ENCODE measurements at regions not wholly inside any gene's neighbourhood (a gene's known extent, or its start where the extent isn't known, plus 50 kb on each side); places are given as distances from the start of the nearest gene placed in this dataset.

DNA sequence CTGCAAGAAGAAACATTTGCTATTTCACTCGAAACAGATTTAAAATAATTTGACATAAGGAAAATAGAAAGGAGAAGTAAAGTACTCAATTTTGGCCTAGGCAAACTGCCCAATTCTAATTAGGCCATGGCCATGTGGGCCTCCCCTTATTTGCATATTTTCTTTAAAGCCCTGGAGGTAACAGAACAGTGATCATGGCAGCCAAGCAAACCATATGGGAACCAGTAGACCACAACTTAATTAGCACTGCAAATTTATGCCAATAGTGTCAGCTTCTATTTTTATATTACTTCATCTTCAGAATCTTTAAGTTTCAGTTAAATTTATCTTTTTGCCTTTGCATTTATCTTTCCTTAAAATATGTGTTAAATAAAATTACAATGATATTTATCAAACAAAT lies 63.3 kb upstream of the THSD7A start:
- peak; percentile 9 for DNase-seq

DNA sequence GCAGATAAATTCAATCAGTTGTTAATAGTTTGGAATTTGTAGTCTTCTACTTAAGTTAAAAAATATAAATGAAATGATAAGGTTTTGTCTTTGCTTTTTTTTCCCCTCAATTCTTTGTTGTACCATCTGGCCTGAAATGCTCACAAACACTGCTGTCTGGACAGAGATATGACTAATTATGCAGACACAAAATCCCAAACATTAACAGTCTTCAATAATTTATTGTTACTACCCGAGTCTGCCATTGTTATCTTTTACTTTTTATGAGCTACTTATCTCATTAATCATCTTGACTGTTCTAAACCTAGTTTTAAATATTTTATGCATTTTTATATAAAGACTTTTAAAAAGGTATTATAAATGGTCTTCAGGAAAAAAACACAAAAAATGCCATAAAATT lies 64.7 kb upstream of the THSD7A start:
- no peak for DNase-seq

DNA sequence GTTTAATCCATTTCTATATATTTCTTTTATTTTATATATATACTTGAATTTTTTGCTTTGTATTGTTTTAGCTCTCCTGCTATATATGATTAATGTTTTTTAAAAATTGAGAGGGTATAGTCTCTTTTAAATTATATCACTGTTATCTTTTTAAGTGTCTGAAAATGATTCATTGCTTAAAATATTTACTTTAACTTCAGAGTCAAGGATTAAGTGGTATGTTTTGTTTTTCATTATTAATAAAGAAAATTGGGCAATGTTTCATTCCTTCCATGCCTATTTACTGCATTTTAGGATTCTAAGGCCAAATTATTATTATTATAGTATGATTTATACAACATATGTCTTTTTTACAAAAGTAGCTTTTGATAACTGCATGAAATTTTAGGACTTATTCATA lies 67.2 kb upstream of the THSD7A start:
- DNase-seq, result no peak

DNA sequence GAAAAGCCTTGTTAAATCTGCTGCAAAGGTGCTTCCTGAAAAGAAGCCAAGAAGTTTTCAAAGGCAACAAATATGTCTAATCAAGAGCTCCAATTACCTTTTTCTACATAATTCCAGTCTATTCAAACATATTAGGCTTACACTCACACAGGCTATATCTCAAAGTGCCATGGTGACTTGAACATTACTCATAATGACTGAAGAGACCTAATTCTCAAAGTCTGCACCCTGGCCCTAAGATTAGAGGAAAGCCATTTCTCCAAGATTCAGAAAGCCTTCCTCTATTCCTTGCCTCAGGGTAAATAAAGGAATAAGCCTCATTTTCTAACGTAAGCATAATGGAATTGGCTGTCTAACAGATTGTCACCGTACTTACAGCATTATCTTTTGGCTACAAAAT lies 78.3 kb upstream of the THSD7A start:
- DNase-seq, result no peak

DNA sequence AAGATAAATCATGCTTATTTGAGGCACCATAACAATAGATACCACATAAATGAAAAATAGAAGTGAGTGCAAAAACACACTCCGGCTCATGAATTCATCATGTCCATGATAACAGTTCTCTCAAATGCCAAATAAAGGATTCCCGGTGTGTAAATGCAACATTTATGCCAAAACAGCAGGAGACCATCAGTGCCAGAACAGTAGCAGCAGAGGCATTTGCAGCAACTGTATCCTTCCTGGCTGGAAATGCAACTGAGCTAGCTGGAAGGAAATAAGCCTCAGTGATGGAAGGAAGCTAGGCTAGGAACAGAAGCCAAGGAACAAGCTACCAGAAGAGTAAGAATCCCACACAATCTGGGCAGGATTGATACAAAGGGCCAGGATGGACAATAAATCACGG lies 79.9 kb upstream of the THSD7A start:
- no peak for DNase-seq

DNA sequence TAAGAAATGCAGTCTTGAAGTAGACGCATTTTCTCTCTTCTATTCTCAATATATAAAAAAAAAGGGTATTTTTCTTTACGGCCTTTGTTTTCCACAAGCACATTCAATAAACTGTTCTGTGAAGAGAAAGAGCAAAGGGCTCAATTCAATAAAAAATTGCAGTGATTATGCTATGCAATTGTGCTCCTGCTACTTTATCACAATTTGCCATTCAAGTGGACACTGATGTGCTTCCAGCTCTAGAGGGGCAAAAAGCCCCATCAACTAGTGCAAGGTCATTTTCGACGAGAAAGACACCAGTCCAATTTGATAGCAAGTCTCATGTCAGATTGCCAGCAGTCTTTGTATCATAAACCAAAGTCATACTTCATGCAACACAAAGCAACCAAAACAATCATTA lies 82.6 kb upstream of the THSD7A start:
- no peak for DNase-seq

DNA sequence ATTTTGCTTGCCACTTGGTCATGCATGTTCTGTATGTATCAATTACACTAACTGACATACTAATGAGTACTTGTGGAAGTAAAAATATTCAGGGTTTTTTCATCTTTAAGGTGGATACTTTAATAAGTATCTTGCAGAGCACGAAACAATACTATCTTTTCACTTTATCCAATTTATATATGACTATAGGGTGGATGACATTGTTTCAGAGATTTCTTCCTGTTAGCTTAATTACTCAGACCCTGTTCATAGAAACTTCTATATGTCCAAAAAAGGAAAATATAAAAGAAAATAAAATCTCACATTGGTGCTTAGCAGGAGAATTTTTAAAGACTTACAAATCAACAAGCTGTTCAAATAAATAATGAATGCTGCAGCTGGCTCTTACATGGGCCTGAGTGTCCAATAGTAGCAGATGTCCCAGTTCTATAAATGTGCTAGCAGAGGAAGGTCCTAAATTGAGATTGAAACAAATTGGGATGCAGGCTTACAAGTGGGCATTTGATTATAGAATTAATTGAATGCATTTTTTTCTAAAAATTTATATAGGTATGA lies 91.5 kb upstream of the THSD7A start:
- no peak for DNase-seq

DNA sequence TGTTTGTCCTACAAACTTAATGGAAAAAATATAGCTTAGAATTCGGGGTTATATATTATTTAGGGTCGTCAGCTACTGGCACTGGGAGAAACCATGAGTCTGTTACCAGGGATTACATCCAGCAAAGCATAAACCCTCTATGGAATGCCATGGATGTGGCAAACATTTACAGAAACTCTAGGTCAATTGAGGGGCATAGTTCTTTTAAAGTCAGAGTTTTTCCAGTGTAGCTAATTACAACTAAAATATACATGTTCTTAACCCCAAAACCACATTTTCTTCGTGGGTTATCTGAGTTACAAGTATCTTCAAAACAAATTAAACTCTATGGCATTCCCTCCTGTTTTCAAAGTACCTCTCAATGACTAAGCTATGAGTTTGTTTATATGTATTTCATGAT lies 99.3 kb upstream of the THSD7A start:
- DNase-seq, result no peak

DNA sequence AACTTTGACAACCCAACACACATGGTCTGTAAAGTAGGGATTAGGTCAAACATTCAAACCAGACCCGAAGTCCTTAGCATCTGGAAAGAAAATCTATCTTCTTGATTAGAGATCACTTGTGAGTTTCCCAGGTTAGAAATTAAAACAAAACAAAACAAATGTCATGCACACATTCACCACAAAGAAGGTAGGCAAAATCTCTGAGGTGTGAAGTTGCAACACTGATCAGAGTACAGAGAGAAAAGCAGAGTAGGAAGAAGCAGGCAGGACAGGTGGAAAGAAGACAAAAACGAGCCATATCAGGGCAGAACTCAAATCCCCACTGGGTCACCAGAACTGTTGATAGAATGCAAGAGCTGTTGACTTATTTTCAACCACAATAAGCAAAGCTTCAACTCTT lies 102.8 kb upstream of the THSD7A start:
- no peak for DNase-seq

DNA sequence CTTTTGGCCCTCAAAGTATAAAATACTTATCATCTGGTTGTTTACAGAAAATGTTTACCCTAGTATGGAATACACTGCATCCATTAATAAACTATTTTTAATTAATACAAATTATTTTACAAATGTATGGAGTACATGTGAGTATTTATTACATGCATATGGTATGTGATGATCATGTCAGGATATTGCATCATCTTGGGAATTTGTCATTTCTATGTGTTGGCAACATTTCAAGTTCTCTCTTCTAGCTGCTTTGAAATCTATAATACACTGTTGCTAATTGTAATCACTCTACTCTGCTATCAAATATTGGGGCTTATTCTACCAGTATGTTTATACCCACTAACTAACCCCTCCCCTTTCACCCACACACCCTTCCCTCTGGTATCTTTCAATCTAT lies 103.9 kb upstream of the THSD7A start:
- no peak for DNase-seq

DNA sequence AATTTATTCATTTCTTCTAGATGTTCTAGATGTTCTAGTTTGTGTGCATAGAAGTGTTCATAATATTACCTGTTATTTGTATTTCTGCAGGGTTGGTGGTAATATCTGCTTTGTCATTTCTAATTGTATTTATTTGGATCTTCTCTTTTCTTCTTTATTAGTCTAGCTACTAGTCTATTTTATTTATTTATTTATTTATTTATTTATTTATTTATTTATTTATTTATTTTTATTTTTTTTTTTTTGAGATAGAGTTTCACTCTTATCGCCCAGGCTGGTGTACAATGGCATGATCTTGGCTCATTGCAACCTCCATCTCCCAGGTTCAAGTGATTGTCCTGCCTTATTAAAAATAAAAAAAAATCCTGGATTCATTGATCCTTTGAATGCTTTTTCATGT lies 114.8 kb upstream of the THSD7A start:
- DNase-seq, result no peak

DNA sequence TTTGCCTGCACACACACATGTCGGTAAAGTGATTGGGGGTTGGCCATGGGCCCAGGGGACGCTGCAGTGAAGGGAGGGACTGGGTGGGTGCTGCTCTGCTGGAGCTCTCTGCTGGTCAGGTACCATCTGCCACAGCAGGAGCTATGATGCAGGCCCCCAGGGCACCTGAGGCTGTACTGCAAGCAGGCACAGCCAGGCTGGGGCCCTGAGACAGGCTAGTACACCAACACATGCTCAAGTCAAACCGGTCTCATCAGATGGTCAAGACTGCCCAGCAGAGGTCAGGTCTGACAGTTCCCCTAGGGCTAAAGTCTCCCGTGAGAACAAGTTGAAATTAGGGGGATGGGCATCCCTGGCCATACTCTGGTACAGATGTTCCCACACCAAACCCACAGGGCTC lies 118.3 kb upstream of the THSD7A start:
- no peak for DNase-seq

DNA sequence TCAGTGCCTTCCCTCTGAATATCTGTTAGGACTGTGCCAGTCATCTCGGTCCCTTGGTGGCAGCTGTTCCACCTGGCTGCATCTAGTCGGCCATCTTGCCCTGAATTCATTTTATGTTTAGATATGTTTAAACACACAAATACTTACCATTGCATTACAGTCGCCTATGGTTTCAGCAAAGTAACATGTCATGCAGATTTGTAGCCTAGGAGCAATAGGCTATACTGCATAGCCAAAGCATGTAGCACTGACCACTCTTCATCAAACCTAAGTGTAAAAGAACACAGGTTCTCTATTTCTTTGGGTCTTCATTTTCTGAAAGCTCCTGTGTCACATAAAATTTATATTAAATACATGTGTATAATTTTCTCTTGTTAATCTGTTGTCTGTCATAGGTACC lies 118.9 kb upstream of the THSD7A start:
- DNase-seq, result no peak

DNA sequence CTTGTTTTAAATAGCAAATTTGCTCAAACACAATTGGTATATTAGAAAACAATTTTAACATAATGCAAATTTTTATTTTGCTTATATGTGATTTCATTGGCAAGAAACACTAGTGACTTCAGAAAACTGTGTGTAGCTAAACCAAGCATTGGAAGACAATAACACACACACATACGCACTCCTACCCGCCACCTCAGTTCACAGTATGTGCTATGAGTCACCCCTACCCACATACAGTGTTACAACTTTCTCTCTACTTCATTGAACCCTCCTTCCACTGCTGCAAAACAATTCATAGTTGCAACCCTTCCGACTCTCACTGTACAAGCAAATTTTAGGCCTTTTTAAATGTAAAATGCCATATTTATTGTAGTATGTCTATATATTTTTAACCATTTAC lies 119.9 kb upstream of the THSD7A start:
- no peak for DNase-seq

DNA sequence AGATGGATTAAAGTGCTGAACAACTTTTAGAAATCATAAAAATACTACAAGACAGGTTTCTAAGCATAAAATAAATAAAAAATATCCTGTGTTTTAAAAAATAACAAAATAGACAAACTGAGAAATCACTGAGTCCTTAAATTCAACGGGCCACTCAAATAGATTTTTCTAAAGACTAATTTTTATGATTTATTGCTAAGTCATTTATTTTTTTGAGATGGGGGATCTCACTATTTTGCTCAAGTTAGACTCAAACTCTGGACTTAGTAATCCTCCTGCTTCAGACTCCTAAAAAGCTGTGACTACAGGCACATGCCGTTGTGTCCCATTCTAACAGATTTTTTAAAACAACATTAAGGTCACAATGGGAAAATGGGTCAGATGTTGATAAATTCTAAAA lies 121.0 kb upstream of the THSD7A start:
- DNase-seq, result no peak

DNA sequence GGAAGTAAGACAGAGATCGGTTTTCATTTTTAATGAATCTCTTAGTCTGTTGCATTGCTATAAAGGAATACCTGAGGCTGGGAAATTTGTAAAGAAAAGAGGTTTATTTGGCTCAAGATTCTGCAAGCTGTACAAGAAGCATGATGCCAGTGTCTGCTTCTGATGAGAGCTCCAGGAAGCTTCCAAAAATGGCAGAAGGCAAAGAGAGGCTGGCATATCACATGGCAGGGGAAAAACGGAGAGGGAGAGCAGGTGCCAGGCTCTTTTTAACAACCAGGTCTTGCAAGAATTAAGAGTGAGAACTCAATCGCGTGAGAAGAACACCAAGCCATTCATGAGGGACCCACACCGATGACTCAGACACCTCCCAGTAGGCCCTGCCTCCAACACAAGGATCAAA lies 125.0 kb upstream of the THSD7A start:
- no peak for DNase-seq

DNA sequence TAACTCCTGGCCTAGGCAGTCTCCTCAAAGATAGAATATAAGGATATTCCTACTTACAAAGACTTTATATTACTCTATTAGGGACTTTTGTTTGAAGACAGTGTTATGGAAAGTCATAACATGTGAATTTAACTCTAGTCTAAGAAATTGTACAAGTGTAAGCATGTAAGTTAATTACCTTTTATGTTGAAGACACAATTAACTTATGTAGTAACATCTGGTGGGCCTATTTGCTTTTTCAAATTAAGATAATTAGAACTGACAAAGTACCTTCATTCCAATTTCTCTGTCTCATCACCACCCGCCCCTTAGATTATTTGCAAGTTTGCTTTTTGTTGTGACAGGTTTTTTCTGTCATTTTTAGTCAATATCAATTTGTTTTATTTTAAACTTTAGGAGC lies 126.0 kb upstream of the THSD7A start:
- no peak for DNase-seq

DNA sequence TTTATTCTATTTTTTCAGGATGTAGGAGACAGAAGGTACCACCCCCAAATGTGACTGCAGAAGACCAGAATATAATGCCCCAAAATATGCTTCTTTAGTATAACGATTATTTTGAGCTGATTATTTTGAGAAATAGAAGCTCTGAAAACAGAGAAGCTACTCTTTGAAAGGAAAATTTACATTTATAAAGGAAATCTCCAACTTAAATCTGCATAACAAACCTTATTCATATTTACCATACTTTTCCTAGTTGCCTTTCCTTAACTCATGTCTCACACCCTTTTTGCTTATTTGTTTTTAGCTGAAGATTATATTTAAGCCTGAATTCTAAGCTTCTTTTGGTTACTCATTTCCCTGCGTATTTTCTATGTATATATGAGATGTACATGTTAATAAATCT lies 127.1 kb upstream of the THSD7A start:
- DNase-seq, result no peak

DNA sequence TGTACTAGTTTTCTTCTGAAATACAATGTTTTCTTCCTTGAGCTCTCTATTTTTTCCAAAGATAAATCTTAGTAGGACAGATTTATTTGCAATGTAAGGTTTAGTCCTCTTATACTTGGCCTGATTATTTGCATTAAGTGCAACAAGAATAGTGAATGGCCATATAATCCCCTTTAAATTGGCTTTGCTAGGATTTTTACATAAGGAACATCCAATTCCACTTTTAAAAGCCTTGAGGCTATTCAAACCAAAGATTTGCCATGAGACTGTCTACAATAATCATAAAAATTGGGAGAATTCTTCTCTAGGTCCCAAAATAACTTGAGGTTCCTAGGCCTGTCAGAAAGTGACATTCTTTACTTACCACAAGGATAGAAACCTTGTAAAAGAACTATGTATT lies 128.6 kb upstream of the THSD7A start:
- no peak for DNase-seq

DNA sequence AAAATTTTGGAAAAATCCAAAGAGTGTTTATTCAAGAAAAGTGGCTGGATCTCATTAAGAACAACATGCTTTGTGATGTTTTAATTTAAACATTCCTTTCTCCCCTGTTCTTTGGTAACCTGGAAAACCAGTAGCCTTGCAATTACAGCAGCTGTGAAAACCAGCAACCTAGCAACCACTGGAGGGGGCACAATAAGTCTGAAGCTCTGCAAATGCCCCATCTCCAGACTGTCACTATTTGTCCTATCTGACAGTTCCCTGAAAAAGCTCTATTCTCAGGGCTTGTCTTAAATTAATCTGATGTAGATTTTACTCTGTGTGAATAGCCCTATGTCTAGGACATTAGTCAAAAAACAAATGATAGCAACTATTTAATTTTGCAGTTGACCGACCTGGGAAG lies 137.6 kb upstream of the THSD7A start:
- DNase-seq, result no peak

DNA sequence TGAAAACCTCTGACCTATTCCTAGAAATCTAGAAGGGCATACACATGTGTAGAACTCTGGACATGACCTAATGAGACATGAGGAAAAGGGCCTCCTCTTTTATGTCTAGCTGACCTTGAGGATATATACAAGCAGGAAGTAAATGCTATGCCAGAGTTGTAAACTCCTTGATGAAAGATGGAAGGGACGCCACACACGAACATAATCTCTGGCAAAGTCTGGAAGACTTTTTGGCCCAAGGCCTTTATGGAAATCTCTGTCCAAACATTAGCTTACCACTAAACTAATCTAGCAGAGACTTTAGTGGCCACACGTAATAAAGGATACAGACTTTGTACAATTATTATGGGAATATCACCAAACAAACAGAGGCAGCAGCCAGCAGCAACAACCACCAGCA lies 138.1 kb upstream of the THSD7A start:
- no peak for DNase-seq

DNA sequence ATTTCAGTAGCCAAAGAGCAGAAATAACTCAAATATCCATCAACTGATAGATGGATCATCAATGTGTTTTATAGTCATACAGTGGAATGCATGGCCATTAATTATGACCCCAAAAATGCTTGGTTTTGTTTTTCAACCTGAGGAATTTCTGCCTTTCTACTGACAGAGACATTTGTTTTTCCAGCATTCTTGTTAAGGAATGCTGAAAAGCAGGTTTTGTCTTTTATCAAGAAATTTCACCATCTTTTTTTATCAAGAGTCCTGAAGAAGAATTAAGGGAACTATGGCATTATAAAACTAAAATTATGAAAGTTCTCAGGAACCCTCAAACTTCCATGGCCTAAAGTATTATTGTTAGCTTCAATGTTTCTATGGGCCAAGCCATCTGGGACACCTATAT lies 153.4 kb upstream of the THSD7A start:
- no peak for DNase-seq

DNA sequence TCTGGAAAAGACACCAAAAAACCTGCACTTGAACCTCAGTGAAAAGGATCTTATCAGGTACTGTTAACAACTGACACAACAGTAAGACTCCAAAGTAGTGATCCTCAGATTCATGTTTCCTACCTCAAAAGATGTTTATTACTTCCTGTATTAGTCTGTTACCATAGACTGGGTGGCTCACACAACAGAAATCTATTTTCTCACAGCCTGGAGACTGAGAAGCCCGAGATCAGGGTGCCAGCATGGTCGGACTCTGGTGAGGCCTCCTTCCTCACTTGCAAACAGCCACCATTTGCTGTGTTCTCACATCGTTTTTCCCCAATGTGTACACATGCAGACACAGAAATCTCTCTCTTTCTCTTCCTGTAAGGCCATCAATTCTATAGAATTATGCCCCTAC lies 154.0 kb upstream of the THSD7A start:
- no peak for DNase-seq

DNA sequence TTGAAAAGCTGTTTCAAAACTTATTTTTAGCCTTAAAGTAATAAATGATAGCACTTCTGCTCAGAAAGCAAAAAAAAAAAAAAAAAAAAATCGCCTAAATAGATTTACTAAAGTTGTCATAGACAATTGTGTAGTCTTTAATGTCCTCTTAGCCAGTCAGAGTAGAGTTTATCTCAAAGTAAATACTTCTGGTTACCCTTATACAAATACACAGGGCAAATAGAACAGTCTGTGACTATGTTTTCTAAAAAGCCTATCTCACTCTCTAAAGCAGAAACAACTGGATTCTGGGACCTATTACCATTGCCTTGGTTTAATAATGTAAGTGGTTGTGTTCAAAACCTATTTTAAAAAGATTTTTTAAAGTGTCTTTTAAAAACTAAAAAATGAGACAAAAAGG lies 156.2 kb upstream of the THSD7A start:
- DNase-seq, result no peak

DNA sequence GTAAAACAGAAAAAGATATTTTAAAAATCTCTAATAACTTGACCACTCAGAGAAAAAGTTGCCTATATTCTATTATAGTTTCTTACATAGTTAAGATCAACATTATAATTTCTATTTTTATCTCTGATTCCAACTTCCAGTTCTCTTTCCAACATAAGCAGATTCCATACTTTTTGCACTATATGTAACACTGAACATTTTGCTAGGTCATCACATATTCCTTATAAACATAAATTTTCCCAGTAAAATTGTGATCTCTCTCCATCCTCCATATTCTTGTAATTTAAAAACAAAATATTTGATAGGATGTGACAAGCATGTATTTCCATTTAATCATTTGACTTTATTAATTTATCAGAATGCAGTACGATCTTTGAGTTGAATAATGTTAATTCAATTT lies 170.4 kb upstream of the THSD7A start:
- no peak for DNase-seq

DNA sequence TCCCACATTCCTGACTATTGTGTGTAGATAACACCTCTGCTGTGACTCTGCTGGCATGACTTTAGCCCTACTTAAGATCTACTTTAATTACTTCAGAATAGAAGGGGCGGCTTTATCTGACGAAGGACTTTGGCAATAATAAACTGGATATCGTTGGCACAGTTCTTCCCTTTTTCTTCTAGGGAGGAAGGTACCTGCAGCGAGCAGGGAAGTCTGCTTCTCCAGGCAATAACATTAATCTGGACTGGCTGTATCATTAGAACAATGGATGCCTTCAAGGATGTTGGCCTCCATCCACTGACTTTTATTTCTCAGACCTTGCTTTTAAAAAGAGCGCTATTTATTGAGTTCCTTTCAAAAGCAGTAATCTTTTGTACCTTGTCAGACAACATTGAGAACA lies 172.6 kb upstream of the THSD7A start:
- DNase-seq, result no peak

Data from NCI-H526 treated with DMSO at 0.1 percent for 48 hours (cell line).